GM21528 (cell line): ENCODE measurements at regions not wholly inside any gene's neighbourhood (a gene's known extent, or its start where the extent isn't known, plus 50 kb on each side); places are given as distances from the start of the nearest gene placed in this dataset.

Experiments
- ATAC-seq: cut with Tn5 transposase; IDR thresholded peaks from one replicate; pipeline ENCODE4 v1.9.1; 2021; ENCODE audit warnings: mild to moderate bottlenecking, moderate library complexity; ENCODE audit not compliant: unreplicated experiment, low FRiP score

DNA sequence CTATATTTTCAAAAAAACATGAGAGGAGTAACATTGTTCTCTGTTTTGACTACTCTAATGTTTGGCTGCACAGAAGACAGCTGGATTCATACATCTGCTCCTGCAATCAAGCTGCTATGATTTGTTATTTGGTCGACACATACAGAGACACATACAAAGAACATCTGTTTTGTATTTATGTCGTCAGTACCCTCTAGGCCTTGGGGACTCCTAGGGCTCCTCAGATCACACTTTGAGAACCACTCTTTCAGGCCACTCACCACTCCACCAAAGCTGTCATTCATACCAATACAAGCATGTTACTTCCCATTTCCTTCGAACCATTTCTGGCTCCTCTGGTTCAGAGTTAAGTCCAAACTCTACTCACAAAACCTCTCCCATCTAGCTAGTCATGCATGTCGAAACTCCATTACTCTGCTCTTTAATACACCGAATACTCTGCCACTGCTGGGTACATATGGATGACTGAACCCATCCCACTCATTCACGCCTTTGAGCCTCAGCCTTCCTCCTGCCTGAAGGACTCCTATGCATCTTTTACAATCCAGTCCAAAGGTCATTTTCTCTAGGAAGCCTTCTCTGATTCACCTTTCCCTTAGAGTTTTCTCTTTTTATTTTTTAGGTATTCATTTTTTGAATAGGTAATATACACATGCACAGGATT lies 102.9 kb upstream of the ARHGEF3 start:
- ATAC-seq = no peak

DNA sequence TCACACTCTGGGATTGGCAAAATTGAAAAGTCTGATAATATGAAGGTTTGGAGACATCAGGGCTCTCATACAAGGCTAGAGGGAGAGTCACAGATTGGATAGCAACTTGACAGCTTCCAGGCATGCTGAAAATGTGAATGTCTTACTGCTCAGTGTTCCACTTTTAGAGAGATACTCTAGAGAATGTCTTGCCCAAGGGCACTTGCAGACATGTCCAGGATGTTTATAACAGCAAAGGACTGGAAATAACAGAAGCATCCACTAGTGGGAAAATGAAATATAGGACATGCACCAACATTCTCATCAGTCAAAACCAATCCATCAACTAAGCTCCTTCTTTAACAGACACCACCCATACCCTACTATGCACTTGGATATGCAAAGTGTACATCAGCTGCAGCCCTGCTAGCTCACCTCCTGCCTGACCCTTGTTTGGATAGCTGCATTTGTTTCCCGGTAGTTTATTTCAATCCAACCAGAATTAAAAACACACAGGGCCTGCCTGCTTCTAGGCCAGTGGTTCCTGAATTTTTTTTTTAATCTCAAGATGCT lies 101.6 kb upstream of the ARHGEF3 start:
- ATAC-seq = no peak

DNA sequence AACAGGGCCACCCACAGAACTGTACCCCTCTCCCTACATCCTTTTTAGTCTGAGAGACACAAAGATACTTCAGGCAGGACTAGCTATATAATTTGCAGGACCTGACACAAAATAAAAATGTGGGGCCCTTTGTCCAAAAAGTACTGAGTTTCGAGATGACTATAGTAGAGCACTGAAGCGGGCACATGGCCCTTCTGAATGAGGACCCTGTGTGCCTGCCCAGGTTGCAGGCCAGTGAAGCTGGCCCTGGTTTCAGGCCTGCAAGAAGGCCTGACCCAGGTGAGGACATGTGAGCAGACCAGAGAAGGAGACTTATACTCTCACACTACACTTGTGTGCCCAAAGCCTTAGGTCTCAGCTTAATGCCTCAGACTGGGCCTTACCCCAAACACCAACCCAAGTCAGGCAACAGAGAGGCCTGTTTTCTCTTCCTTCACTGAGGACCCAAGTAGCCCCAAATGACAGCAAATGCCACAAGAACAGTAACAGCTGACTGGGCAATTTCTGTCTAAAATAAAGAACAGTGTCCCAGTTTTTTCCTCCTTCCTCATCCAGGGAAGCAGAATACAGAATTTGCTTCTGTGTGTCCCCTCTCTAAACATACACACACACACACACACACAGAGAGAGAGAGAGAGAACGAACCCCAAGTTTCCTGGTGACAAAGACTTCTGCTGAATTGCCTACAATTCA lies 100.9 kb upstream of the ARHGEF3 start:
- ATAC-seq = no peak

DNA sequence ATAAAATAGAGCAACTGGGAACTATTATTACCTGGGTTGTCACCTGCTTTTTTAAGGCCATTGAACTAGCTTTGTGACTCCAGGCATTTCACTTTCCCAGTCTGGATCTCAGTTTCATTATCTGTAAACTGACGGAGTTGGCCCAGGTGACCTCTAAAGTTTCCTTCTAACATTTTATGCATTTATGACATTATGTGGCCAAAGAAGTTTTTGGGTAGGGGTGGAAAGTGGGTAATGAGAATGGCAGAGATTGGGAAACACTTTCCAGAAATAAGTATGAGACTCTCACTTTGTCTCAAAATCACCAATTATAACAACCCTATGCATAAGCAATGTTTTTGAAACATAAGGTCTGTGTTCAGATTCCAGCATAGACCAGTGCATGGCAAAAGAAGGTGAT lies 99.1 kb upstream of the ARHGEF3 start:
- ATAC-seq = no peak

DNA sequence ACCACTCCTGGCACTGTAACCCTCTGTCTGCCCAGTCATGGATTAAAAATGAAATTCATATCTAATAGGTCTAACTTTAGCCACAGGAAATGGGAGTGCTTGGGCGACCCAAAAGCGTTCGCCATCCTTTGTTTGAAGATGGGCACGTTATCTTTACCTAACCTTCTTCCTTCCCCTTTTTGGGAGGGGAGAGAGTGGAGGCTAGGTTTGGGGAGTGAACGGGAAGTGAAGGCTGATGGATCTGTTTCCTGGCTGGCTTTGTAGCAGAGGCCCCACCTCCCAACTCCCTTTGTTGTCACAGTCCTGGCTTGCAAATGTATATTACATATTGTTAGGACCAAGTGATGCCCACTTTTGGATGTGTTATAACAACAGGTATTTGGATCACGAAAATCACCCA lies 98.1 kb upstream of the ARHGEF3 start:
- no peak for ATAC-seq

DNA sequence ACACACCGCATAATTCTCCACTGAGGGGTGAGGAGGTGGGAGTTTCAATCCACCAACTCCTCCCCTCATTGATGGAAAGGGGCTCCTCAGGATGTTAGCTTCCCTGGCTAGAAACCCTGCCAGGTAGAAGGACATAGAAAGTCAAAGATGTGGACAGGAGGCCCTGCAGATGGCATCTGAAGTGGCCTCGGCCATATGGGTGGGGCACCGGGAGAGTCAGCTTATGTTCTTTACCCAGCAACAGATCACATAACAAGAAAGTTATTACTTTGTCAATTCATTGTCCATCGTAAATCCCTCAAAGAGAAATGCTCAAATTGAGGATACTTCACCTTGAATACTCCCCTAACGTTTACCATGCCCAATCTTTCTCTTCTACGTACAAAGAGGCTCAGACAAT lies 97.3 kb upstream of the ARHGEF3 start:
- no peak for ATAC-seq

DNA sequence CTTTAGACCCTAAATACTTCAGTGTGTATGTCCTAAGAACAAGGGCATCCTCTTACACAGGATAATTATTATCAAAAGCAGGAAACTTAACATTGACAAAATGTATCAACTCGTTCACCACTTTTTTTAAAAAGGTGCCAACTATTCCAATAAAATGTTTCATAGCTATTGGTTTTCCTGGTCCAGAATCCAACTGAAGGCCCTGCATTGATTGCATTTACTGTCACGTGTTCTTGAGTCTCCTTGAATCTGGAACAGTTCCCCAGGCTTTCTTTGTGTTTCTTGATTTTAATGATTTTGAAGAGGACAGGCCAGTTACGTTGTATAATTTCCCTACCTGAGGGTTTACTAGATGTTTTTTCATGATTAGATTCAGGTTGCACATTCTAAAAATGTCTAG lies 94.6 kb upstream of the ARHGEF3 start:
- no peak for ATAC-seq

DNA sequence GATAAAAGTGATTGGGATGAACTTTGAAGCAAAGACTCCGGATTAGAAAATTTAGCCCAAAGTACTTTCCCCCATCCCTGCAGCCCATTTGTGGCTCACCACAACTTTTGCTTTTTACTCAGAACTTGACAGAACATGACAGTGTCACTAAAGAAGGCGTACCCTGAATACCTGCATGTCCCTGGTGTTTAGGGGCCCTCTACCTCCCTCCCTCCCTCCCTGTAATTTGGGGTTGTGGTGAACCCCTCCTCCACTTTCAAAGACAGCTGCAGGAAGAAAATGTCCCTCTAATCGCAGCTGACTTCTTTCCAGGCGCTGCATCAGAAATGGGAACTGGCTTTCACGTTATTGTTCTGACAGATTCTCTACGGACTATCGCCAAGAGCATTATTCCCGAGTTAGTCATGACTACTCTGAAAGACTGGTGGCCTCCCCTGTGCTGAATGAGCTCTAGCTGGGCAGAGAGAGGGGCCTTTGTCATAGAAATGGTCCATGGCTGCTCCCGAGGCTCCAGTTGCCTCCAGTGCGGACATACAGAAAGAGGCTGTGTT lies 93.2 kb upstream of the ARHGEF3 start:
- ATAC-seq = no peak

DNA sequence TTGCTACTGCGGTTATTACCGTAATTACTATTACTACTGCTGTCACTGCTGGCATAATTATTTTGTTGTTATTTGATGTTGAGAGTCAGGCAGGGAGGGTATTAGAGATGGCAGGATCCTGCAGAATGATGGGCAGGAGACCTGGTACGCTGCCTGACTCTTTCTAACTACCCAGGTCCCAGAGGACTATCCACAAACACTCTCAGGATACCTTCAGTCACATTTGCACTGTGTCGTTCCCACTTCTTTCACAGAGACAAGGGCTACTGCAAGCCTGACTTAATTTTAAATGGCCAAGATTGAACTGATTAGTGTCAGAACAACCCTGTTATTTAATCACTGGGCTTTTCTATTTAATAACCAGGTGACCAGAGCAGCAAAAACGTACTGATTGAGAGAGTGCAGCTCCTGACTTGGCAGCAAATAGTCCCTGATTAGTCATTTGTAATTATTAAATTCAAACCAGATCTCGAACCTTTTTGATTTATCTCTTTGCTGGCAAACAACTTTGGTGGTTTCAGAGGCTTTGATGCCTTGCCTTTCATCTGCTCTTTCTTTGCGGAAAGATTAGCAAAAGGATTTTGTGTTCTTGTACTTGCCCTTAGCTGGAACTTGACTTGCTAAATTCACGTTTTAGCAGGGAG lies 88.8 kb upstream of the ARHGEF3 start:
- no peak for ATAC-seq

DNA sequence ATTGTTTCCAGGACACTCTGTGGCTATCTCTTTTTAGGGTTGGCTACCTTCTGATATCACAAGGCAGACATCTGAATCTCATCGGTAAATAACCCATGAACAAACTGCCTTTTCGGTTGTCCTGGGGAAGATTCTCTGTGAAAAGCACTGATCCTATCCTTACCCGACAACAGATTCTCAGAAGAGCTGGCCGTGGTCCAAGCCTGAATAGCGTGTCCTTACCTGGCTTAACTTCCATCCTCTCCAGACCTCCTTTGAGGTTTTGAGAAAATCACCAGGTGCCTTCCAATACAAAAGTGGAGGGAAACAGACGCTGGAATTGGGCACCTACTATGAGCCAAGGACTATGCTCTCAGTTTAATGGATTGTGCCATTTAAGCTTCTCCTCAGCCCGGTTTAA lies 87.4 kb upstream of the ARHGEF3 start:
- ATAC-seq = no peak

DNA sequence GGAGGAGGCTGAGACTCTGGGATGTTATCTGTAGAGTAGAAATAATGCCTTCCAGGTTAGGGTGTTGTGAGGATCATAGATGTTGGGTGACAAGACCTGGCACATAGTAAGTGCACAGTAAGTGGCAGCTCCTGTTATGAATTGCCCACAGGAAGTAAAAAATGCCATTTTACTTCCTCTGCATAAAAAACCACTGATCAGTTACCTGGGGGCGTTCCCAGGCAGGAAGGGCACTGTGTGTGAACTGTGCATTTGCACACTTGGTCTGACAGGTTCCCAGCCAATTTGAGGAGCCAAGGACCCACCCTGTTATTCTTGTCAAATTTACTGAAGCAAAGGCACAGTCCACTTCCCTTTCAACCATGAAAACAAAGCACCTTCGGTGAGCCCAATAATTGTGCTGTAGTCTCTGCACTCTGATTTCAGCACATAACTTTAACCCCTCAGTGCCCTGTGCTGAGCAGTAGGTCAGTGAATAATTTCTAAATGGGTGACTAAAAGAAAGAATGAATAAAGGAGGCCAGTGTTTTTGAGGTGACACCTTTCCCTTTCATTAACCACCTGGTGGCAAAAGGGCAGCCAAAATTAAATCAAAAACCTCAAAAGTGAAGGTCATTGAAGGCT lies 85.8 kb upstream of the ARHGEF3 start:
- no peak for ATAC-seq

DNA sequence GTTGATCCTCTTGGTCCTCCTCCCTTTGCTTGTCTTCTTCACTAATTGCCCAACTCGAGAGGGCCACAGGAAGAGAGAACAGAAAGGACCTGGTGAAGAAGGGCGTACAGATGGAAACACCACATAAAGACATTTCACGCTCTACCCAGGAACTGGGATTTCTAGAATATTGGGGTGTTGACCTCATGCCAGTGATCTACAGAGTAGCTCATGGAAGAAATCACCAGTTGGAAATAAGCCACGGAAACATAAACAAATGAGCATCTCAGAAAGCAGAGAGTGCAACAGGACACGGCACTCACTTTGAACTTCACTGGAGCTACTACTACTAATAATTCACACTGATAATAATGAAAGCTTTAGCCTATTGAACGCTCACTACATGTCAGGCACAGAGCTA lies 84.6 kb upstream of the ARHGEF3 start:
- no peak for ATAC-seq

DNA sequence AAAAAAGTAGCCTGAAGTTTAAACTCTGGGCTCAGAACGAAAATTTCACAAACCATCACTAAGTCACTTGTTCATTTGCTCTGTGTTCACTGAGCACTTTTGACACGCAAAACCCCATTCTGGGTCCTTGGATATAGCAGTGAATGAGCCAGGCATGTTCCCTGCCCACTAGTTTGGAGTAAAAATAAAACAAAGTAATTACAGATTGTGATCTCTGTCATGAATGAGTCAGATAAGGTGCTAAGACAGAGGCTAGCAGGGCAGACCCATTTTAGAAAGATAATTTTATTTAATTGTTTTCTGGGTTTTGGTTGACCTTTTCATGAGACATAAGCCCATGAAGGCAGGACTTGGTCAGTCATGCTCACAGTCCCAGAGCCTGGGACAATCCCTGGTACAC lies 84.1 kb upstream of the ARHGEF3 start:
- no peak for ATAC-seq

DNA sequence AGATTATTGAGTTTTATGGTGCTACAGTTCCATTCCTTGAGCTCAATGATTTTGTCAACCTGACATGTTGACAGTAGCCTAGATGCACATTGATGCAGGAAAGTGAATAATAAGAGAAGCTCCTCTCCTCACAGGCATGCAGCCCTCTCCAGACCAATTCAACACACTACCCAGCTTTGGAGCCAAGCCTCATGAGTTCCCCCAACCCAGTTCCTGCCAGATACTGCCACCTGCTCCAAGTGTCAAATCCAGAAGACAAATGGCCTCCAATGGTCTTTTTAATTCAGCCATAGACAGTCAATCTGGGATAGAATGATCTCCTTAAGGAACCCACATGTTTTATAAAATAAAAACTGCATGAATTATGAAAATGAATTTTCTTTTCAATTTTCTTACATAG lies 83.7 kb upstream of the ARHGEF3 start:
- ATAC-seq = no peak

DNA sequence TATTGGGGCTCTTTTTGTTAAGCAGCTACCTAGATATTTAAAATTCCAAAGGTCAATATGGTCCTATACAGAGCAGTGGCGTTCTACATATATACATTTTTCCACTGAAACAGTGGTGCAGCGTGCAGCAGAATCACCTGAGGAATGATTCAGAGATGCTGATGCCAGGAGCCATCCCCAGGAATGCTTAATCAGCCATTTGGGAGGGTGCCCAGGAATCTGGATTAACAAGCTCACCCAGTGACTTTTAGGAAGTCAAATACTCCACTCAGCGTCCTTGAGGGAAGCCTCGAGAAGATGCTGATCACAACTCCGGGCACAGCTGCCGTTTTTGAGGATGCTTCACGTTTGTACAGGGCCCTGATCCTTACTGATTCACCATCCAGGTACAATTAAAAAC lies 82.6 kb upstream of the ARHGEF3 start:
- no peak for ATAC-seq

DNA sequence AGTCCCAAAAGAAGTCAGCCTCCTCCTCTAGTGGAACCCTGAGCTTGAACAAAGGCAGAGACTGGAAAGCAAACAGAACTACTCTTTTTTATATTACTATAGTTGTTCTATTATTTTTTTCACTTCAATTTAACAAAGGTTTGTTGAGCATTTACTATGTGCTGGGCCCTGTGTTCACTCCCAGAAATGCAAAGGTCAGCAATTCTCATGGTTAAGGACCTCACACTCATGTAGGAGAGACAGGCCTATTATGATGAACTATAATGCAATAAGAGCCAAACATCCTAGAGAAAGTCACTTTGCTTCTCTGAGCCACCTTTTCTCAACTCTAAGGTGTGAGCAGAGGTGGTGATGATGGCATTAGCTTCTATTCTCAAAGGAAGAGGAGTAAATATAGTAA lies 82.1 kb upstream of the ARHGEF3 start:
- ATAC-seq = no peak

DNA sequence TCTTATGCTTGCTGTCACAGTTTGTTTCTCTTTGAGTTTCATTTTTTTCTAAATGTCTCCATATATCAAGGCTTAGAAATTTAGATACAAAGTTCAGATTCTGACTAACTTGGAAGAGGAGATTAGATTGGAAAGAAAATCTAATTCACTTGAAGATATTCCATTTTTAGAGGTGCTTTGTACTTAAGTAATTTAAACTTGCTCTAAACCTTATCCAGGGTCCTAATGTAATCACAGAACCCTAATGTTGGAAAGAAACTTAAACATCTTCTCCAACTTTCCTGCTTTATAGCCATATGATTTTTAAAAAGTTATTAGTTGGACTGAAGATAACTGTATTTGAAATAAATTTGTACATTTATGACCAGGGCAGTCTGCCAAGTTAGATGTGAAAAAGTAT lies 81.1 kb upstream of the ARHGEF3 start:
- ATAC-seq = no peak

DNA sequence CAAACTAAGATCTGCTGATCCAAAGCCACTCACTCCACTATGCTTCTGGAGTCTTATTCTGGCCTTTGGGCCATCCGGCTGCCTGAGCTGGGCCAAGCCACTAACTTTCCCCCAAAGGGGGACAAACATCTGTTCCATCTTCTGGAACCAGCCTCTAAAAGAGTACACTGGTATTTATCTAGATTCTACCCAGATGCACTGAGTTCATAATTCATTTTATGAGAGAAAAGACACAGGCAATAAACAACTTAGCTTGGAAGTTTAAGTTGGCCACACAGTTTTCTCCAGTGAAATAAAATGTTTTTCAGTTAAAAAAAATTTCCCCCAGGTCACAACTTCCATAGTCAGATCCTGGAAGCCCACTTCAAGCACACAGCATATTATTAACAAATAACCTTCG lies 80.1 kb upstream of the ARHGEF3 start:
- ATAC-seq = no peak

DNA sequence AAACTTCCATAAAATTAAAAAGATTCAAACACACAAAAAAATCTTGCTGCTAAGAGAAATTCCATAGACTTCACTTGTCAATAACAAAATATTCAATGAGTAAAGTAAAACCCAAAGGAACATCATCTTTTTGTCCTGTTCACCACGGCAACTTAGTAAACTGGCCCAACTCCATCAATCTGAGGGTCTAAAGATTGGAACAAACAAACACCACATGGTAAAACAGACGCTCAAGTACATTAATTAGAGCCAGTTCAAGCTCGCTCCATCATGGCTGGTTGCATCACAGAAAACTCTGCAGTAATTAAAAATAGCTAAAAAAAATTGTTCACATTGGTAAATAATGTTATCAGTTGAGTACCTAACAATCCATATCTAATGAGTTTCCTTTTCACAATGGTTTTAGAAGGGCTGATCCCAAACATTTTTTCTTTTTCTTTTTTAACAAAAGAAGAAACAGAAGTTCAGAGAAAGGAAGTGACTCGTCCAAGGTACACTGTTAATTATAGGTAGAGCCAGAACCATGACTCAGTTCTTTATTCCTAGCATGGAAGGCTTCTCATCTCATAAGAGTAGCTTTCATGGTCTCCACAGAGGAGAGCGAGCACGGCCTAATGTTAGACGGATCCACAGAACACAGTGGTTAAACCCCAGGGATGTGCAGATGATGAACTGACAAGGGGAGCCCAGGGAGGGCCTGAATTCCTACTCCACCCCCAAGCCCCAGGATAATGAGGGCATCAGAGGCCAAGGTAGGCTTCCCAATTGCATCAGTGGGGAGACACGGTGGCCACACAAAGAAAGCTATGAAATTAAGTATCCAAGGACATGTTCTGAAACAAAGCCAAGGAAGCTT lies 79.2 kb upstream of the ARHGEF3 start:
- no peak for ATAC-seq
